Endothelial cell of umbilical vein (primary cell): ENCODE measurements at regions not wholly inside any gene's neighbourhood (a gene's known extent, or its start where the extent isn't known, plus 50 kb on each side); places are given as distances from the start of the nearest gene placed in this dataset.

Experiments used
- BruUV-seq: library from RNA; stranded (reverse); fragments of 400-500 nt; replicated peaks from 2 replicates; lab custom pipeline; 2021; lab: Mats Ljungman, UMichigan
- CTCF ChIA-PET: fragments of 300-600, 350-600 bp; sonication (Branson Sonifier 250); formaldehyde crosslinking; loops from one replicate; lab custom pipeline; 2021; ENCODE audit warnings: antibody characterized with exemption, inconsistent platforms; lab: Charles Lee
- POLR2A ChIA-PET: fragments of 300-600, 350-600 bp; sonication (Branson Sonifier 250); formaldehyde crosslinking; loops from one replicate; lab custom pipeline; 2021; ENCODE audit warnings: antibody characterized with exemption, inconsistent platforms; lab: Charles Lee
- DNase-seq: peaks from one replicate; pipeline ENCODE4 v3.0.0-alpha.2; 2011; ENCODE audit warnings: low read depth, low spot score
- FAIRE-seq: peaks from 2 replicates; lab custom pipeline; 2011; peaks lifted over from hg19 to GRCh38; lab: Jason Lieb, UNC
- H2AFZ ChIP-seq: 2 replicates; pipeline ENCODE4 v1.6.0; 2012; ENCODE audit warnings: low read depth, low read length, control low read depth, inconsistent platforms
- H3K27ac ChIP-seq: 2 replicates; pipeline ENCODE4 v1.5.1; 2011; ENCODE audit warnings: low read depth, mild to moderate bottlenecking, control low read depth, low read length, moderate library complexity; ENCODE audit not compliant: insufficient read depth
- H3K27me3 ChIP-seq, 2 experiments: 2 replicates each; pipeline versions ENCODE4 v1.6.0 to v1.6.1; 2011; ENCODE audit warnings: low read length in 2 of 2, mixed read lengths in 1 of 2; ENCODE audit not compliant: control insufficient read depth in 2 of 2, insufficient read depth in 2 of 2
- H3K36me3 ChIP-seq, 2 experiments: 2 replicates in 1 of 2; 3 replicates in 1 of 2; pipeline ENCODE4 v1.5.1; 2011; ENCODE audit warnings: low read length in 2 of 2, mild to moderate bottlenecking in 1 of 2, moderate library complexity in 1 of 2; ENCODE audit not compliant: control insufficient read depth in 2 of 2, insufficient read depth in 2 of 2; ENCODE audit errors: extremely low read depth in 1 of 2
- H3K4me1 ChIP-seq: 3 replicates; pipeline ENCODE4 v1.5.1; 2011; ENCODE audit warnings: mild to moderate bottlenecking, low read length; ENCODE audit not compliant: control insufficient read depth, insufficient read depth; ENCODE audit errors: extremely low read depth
- H3K4me2 ChIP-seq: 2 replicates; pipeline ENCODE4 v1.6.1; 2011; ENCODE audit warnings: low read length, control low read depth, mixed read lengths; ENCODE audit not compliant: insufficient read depth
- H3K4me3 ChIP-seq, 3 experiments: fragments of 200-600 bp in 1 of 3; sonication (generic), shearing (Covaris generic) in 1 of 3; replicated peaks in 1 of 3; 2 replicates each; pipeline ENCODE4 v1.5.1; 2011 to 2016; ENCODE audit warnings: control low read depth in 3 of 3, low read length in 3 of 3, mild to moderate bottlenecking in 2 of 3, inconsistent platforms in 1 of 3, low read depth in 1 of 3, moderate library complexity in 1 of 3; ENCODE audit not compliant: insufficient read depth in 1 of 3
- H3K79me2 ChIP-seq: 2 replicates; pipeline ENCODE4 v1.6.0; 2012; ENCODE audit warnings: low read length, inconsistent platforms; ENCODE audit not compliant: control insufficient read depth, insufficient read depth
- H3K9ac ChIP-seq: replicated peaks from 2 replicates; pipeline ENCODE3; 2011; ENCODE audit warnings: low read length, control low read depth; ENCODE audit not compliant: insufficient read depth; ENCODE audit errors: extremely low read depth
- H3K9me1 ChIP-seq: replicated peaks from 3 replicates; pipeline ENCODE4 v1.6.0; 2011; ENCODE audit warnings: mild to moderate bottlenecking, low read length; ENCODE audit not compliant: control insufficient read depth, insufficient read depth; ENCODE audit errors: extremely low read depth
- H3K9me3 ChIP-seq: replicated peaks from 2 replicates; pipeline ENCODE4 v1.5.1; 2012; ENCODE audit warnings: low read length, inconsistent platforms; ENCODE audit not compliant: control insufficient read depth, insufficient read depth
- H4K20me1 ChIP-seq: replicated peaks from 2 replicates; pipeline ENCODE3; 2011; ENCODE audit warnings: mild to moderate bottlenecking, low read length; ENCODE audit not compliant: control insufficient read depth, insufficient read depth; ENCODE audit errors: extremely low read depth
- EZH2 ChIP-seq: IDR thresholded peaks from 2 replicates; pipeline ENCODE4 v1.6.1; 2012; ENCODE audit warnings: borderline replicate concordance, low read depth, mild to moderate bottlenecking, moderate library complexity, low read length, inconsistent platforms; ENCODE audit not compliant: severe bottlenecking
- FOS ChIP-seq: IDR thresholded peaks from 2 replicates; pipeline ENCODE4 v1.6.1; 2011; ENCODE audit warnings: mild to moderate bottlenecking, low read length, moderate library complexity, borderline replicate concordance; ENCODE audit not compliant: insufficient read depth
- GATA2 ChIP-seq: IDR thresholded peaks from 2 replicates; pipeline ENCODE4 v1.7.0; 2011; ENCODE audit warnings: low read depth, mild to moderate bottlenecking, moderate library complexity, mixed read lengths, low read length; ENCODE audit not compliant: insufficient read length, insufficient read depth
- JUN ChIP-seq: IDR thresholded peaks from 2 replicates; pipeline ENCODE4 v1.6.1; 2011; ENCODE audit warnings: borderline replicate concordance, low read depth; ENCODE audit not compliant: insufficient read length, insufficient read depth
- MYC ChIP-seq: IDR thresholded peaks from one replicate; pipeline ENCODE4 v1.6.1; 2011; ENCODE audit warnings: mild to moderate bottlenecking, low read depth, low read length
- POLR2A ChIP-seq: IDR thresholded peaks from 2 replicates; pipeline ENCODE4 v1.6.1; 2012; ENCODE audit warnings: low read depth, mild to moderate bottlenecking, control low read depth, low read length
- POLR2AphosphoS5 ChIP-seq: IDR thresholded peaks from 2 replicates; pipeline ENCODE4 v1.6.1; 2012; ENCODE audit warnings: low read depth, mild to moderate bottlenecking, control low read depth, low read length, moderate library complexity; ENCODE audit not compliant: insufficient read depth
- dilution Hi-C: fragments of 300-500 bp; cut with MboI; formaldehyde crosslinking; loops from one replicate; pipeline ENCODE4 v1.15.0; 2019; ENCODE audit warnings: low sequenced_read_pairs; ENCODE audit not compliant: extremely low pct_ligation_motif_present
- intact Hi-C: fragments of 100-400 bp; cut with micrococcal nuclease; formaldehyde crosslinking; loops from one replicate; pipeline ENCODE4 v1.10.0; 2022
- TF ChIP-seq, protein P1 (sequence below): IDR thresholded peaks from 2 replicates; pipeline ENCODE4 v1.6.1; 2011; ENCODE audit not compliant: insufficient read depth, insufficient read length
- TF ChIP-seq, protein P2 (sequence below), 2 donors: IDR thresholded peaks; 1 replicate in 1 of 2; 2 replicates in 1 of 2; pipeline ENCODE4 v1.5.1; 2011; ENCODE audit warnings: low read length in 2 of 2, mild to moderate bottlenecking in 2 of 2, moderate library complexity in 2 of 2, control low read depth in 1 of 2, inconsistent platforms in 1 of 2, low read depth in 1 of 2; ENCODE audit not compliant: insufficient read depth in 1 of 2; ENCODE audit errors: extremely low read depth in 1 of 2

DNA sequence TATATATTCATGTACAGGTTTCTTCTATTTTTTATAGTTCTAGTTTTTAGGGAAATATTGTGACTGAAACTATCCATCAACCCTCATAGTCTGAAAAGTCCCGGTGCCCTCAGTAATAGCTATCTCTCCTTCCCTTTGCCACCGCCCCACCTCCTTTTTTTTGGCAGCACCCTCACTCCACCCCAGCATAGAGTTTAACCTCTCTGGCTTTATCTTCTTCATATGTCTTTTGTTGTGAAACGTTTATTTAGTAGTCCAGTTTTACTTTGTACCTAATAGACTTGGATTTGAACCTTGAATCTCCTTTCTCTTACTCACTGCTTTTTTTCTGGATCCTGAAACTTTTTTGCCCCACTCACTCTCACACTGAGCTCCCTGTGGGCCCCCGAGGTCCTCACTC is 109.5 kb downstream of the BBS10 start:
- no TSS peak for BruUV-seq
- FAIRE-seq (no peak), DNase-seq (no peak)
- no peak overlapping the region for H3K4me2 ChIP-seq
- H3K27me3 ChIP-seq: no peaks in the 10 kb centered on the region
- dilution Hi-C loops (no loop called here), intact Hi-C loops (loop anchor here (10.0 kb wide), 1 partner anchor 216 kb away; no protein-coding TSS in a partner anchor)
- no peak overlapping the region for H3K27ac ChIP-seq
- no peaks in the 10 kb centered on the region for H3K9me3 ChIP-seq
- TF ChIP-seq, protein P1, sequence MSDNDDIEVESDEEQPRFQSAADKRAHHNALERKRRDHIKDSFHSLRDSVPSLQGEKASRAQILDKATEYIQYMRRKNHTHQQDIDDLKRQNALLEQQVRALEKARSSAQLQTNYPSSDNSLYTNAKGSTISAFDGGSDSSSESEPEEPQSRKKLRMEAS: no peak
- TF ChIP-seq JUN (no peak), POLR2AphosphoS5 (no peak), FOS (no peak), GATA2 (no peak), POLR2A (no peak), MYC (no peak), EZH2 (no peak)
- TF ChIP-seq, protein P2, sequence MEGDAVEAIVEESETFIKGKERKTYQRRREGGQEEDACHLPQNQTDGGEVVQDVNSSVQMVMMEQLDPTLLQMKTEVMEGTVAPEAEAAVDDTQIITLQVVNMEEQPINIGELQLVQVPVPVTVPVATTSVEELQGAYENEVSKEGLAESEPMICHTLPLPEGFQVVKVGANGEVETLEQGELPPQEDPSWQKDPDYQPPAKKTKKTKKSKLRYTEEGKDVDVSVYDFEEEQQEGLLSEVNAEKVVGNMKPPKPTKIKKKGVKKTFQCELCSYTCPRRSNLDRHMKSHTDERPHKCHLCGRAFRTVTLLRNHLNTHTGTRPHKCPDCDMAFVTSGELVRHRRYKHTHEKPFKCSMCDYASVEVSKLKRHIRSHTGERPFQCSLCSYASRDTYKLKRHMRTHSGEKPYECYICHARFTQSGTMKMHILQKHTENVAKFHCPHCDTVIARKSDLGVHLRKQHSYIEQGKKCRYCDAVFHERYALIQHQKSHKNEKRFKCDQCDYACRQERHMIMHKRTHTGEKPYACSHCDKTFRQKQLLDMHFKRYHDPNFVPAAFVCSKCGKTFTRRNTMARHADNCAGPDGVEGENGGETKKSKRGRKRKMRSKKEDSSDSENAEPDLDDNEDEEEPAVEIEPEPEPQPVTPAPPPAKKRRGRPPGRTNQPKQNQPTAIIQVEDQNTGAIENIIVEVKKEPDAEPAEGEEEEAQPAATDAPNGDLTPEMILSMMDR (IDR thresholded peaks at IDR 0.05; ENCODE audit: extremely low read depth in 1 of 2, insufficient read depth in 1 of 2, low read depth in 1 of 2, low read length in 2 of 2): no peak
- H3K36me3 ChIP-seq: no peaks in the 10 kb centered on the region
- ChIA-PET CTCF (interaction anchor here (0.9 to 2.5 kb wide), 4 partner anchors 9 to 28 kb away, joined by 3 to 8 read pairs (median 4); no protein-coding TSS in a partner anchor), POLR2A (interaction anchor here (1.3 kb wide), 1 partner anchor 22 kb away, joined by 4 read pairs; no protein-coding TSS in a partner anchor)
- no peaks in the 10 kb centered on the region for H4K20me1 ChIP-seq
- peaks cover 17% of the 10 kb centered on the region for H3K4me1 ChIP-seq
- no peak overlapping the region for H3K9ac ChIP-seq
- no peak overlapping the region for H2AFZ ChIP-seq
- no peak overlapping the region for H3K4me3 ChIP-seq
- no peaks in the 10 kb centered on the region for H3K79me2 ChIP-seq
- H3K9me1 ChIP-seq: no peaks in the 10 kb centered on the region
